ENCODE measurements at regions not wholly inside any gene's neighbourhood (a gene's known extent, or its start where the extent isn't known, plus 50 kb on each side); places are given as distances from the start of the nearest gene placed in this dataset.

GRCh38 chr2:41994661-41995060 is 53.2 kb upstream of the PKDCC start:
- TF ChIP-seq CTCF (IDR thresholded peaks at IDR 0.05) (no peak), POLR2A (IDR thresholded peaks at IDR 0.05) (no peak)

All from thyroid gland (tissue), 4 donors.